SK-N-SH (cell line): ENCODE measurements at regions not wholly inside any gene's neighbourhood (a gene's known extent, or its start where the extent isn't known, plus 50 kb on each side); places are given as distances from the start of the nearest gene placed in this dataset.

Experiments
- CTCF ChIA-PET: fragments of 300-600, 350-600 bp; formaldehyde crosslinking; extraction: SDS; loops from one replicate; lab custom pipeline; 2021; lab: Yijun Ruan, JAX
- POLR2A ChIA-PET: fragments of 350-600 bp; sonication (Branson Sonifier 250); formaldehyde crosslinking; extraction: SDS; loops from one replicate; lab custom pipeline; 2020; ENCODE audit warnings: antibody characterized with exemption, inconsistent platforms; lab: Yijun Ruan, JAX
- DNase-seq: peaks from one replicate; pipeline ENCODE4 v3.0.0; 2012
- H2AFZ ChIP-seq: fragments of 200-600 bp; sonication (generic); 2 replicates; pipeline ENCODE4 v1.8.1; 2016; ENCODE audit warnings: antibody characterized with exemption, mild to moderate bottlenecking, low read depth
- H3F3A ChIP-seq: fragments of 200-600 bp; sonication (generic); replicated peaks from 2 replicates; pipeline ENCODE3; 2016; ENCODE audit warnings: antibody characterized with exemption, mild to moderate bottlenecking; ENCODE audit not compliant: insufficient read depth
- H3K27ac ChIP-seq, 2 experiments: fragments of 200-500 bp in 1 of 2; fragments of 200-600 bp in 1 of 2; sonication (Bioruptor generic) in 1 of 2; sonication (generic), shearing (Covaris generic) in 1 of 2; 2 replicates each; pipeline versions ENCODE4 v1.5.1 to v1.6.1; 2014 to 2016; ENCODE audit warnings: low read depth in 2 of 2, inconsistent platforms in 1 of 2, low read length in 1 of 2, mild to moderate bottlenecking in 1 of 2, mixed read lengths in 1 of 2
- H3K27me3 ChIP-seq: fragments of 200-600 bp; sonication (generic), shearing (Covaris generic); 2 replicates; pipeline ENCODE4 v1.6.1; 2016; ENCODE audit warnings: mixed run types; ENCODE audit not compliant: insufficient read depth
- H3K36me3 ChIP-seq, 2 experiments: fragments of 200-500 bp in 1 of 2; fragments of 200-600 bp in 1 of 2; sonication (Bioruptor generic) in 1 of 2; sonication (generic) in 1 of 2; replicated peaks in 1 of 2; 2 replicates each; pipeline versions ENCODE3 to v1.5.1; 2014 to 2016; ENCODE audit warnings: low read length in 1 of 2, mild to moderate bottlenecking in 1 of 2; ENCODE audit not compliant: insufficient read depth in 2 of 2, control insufficient read depth in 1 of 2
- H3K4me1 ChIP-seq, 2 experiments: fragments of 200-500 bp in 1 of 2; fragments of 200-600 bp in 1 of 2; sonication (Bioruptor generic) in 1 of 2; sonication (generic), shearing (Covaris generic) in 1 of 2; 2 replicates each; pipeline versions ENCODE4 v1.5.1 to v1.6.1; 2014 to 2016; ENCODE audit warnings: low read depth in 1 of 2, low read length in 1 of 2, mixed run types in 1 of 2; ENCODE audit not compliant: insufficient read depth in 2 of 2, control insufficient read depth in 1 of 2
- H3K4me2 ChIP-seq: fragments of 200-600 bp; sonication (generic), shearing (Covaris generic); 2 replicates; pipeline ENCODE4 v1.6.1; 2017; ENCODE audit warnings: mixed run types
- H3K4me3 ChIP-seq, 2 experiments: fragments of 200-500 bp in 1 of 2; fragments of 200-600 bp in 1 of 2; sonication (Bioruptor generic) in 1 of 2; sonication (generic), shearing (Covaris generic) in 1 of 2; 2 replicates each; pipeline versions ENCODE4 v1.5.1 to v1.8.1; 2014 to 2016; ENCODE audit warnings: low read depth in 2 of 2, inconsistent platforms in 1 of 2, low read length in 1 of 2, mild to moderate bottlenecking in 1 of 2, mixed read lengths in 1 of 2, moderate library complexity in 1 of 2
- H3K79me2 ChIP-seq: fragments of 200-600 bp; sonication (generic); 2 replicates; pipeline ENCODE4 v1.8.1; 2017; ENCODE audit warnings: mild to moderate bottlenecking; ENCODE audit not compliant: insufficient read depth
- H3K9ac ChIP-seq: fragments of 200-600 bp; sonication (generic); 2 replicates; pipeline ENCODE4 v1.6.1; 2017; ENCODE audit warnings: mixed run types
- H3K9me2 ChIP-seq: fragments of 200-600 bp; sonication (generic); 2 replicates; pipeline ENCODE4 v1.6.1; 2017; ENCODE audit warnings: mixed run types
- H3K9me3 ChIP-seq: fragments of 200-600 bp; sonication (generic); 2 replicates; pipeline ENCODE4 v1.6.1; 2017; ENCODE audit warnings: mixed run types, mild to moderate bottlenecking, moderate library complexity
- H4K20me1 ChIP-seq: fragments of 200-600 bp; sonication (generic); 2 replicates; pipeline ENCODE4 v1.6.1; 2017; ENCODE audit warnings: mild to moderate bottlenecking, mixed run types; ENCODE audit not compliant: insufficient read depth
- CHD2 ChIP-seq: fragments of 150-350 bp; IDR thresholded peaks from 2 replicates; pipeline ENCODE4 v1.6.1; 2018; ENCODE audit warnings: low read length; ENCODE audit not compliant: partially characterized antibody
- ELF1 ChIP-seq: IDR thresholded peaks from 2 replicates; pipeline ENCODE4 v1.4.0; 2012
- FOXM1 ChIP-seq: IDR thresholded peaks from 2 replicates; pipeline ENCODE4 v1.4.0; 2012; ENCODE audit warnings: low read depth, mild to moderate bottlenecking
- GABPA ChIP-seq: IDR thresholded peaks from 2 replicates; pipeline ENCODE4 v1.4.0; 2012; ENCODE audit warnings: low read depth, mild to moderate bottlenecking
- GATA2 ChIP-seq: sonication (generic); formaldehyde crosslinking; IDR thresholded peaks from 2 replicates; pipeline ENCODE4 v1.5.0; 2020; ENCODE audit warnings: mild to moderate bottlenecking, missing genetic modification reagents
- MEF2A ChIP-seq: IDR thresholded peaks from 2 replicates; pipeline ENCODE4 v1.4.0; 2012; ENCODE audit warnings: low read depth, borderline replicate concordance
- NRF1 ChIP-seq: IDR thresholded peaks from 2 replicates; pipeline ENCODE4 v1.6.1; 2012; ENCODE audit warnings: low read depth, mild to moderate bottlenecking, low read length
- RAD21 ChIP-seq: IDR thresholded peaks from 2 replicates; pipeline ENCODE4 v1.6.1; 2012; ENCODE audit warnings: mild to moderate bottlenecking, low read length
- RCOR1 ChIP-seq: fragments of 150-350 bp; IDR thresholded peaks from 2 replicates; pipeline ENCODE4 v1.6.1; 2017; ENCODE audit warnings: antibody characterized with exemption, low read length
- SMC3 ChIP-seq: IDR thresholded peaks from 2 replicates; pipeline ENCODE4 v1.6.1; 2012; ENCODE audit warnings: low read depth, low read length, improper control_type of control experiment
- TEAD4 ChIP-seq: IDR thresholded peaks from 2 replicates; pipeline ENCODE4 v1.4.0; 2012; ENCODE audit warnings: mild to moderate bottlenecking, borderline replicate concordance; ENCODE audit not compliant: insufficient read depth
- TF ChIP-seq, protein P1 (sequence below): IDR thresholded peaks from 2 replicates; pipeline ENCODE4 v1.4.0; 2012; ENCODE audit warnings: low read depth, borderline replicate concordance
- TF ChIP-seq, protein P2 (sequence below): IDR thresholded peaks from 2 replicates; pipeline ENCODE4; 2012
- TF ChIP-seq, protein P3 (sequence below): IDR thresholded peaks from 2 replicates; pipeline ENCODE4 v1.6.1; 2012; ENCODE audit warnings: mild to moderate bottlenecking, low read depth, low read length, moderate library complexity
- TF ChIP-seq, protein P4 (sequence below): IDR thresholded peaks from 2 replicates; pipeline ENCODE4 v1.4.0; 2012; ENCODE audit warnings: low read depth, borderline replicate concordance
- TF ChIP-seq, protein P5 (sequence below): fragments of 200-600 bp; sonication (generic); IDR thresholded peaks from 2 replicates; pipeline ENCODE4 v1.6.1; 2017; ENCODE audit warnings: antibody characterized with exemption, mild to moderate bottlenecking, moderate library complexity

DNA sequence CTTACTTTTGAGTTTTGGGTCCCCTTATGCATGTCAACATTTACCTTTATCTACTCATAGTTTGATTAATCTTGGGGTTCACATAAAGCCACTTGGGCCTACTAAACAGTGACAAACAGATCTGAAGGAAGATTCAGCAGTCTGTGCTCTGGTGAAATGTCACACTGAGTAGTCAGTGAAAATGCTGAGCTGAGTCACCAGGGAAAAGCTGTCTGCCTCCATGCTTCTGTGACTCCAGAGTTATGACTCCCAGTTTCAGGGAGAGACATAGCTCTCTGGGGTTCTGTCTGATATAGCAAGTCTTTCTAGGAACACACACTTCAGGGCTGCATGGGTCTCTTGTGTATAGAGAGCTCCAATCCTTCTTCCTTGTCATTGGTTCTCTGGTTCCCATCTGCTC lies 406.3 kb upstream of the FAR2 start:
- no peak overlapping the region for H3K4me3 ChIP-seq
- no peaks in the 10 kb centered on the region for H3K9me2 ChIP-seq
- no peaks in the 10 kb centered on the region for H3K79me2 ChIP-seq
- no peaks in the 10 kb centered on the region for H4K20me1 ChIP-seq
- H3K4me1 ChIP-seq: no peaks in the 10 kb centered on the region
- no peaks in the 10 kb centered on the region for H3K9me3 ChIP-seq
- TF ChIP-seq GATA2 (CRISPR knock-in tag) (no peak), RAD21 (no peak), ELF1 (no peak), GABPA (no peak), NRF1 (no peak), SMC3 (no peak), CHD2 (no peak), RCOR1 (no peak), TEAD4 (no peak), MEF2A (no peak), FOXM1 (no peak)
- TF ChIP-seq, protein P1, sequence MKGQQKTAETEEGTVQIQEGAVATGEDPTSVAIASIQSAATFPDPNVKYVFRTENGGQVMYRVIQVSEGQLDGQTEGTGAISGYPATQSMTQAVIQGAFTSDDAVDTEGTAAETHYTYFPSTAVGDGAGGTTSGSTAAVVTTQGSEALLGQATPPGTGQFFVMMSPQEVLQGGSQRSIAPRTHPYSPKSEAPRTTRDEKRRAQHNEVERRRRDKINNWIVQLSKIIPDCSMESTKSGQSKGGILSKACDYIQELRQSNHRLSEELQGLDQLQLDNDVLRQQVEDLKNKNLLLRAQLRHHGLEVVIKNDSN: no peak
- TF ChIP-seq, protein P2, sequence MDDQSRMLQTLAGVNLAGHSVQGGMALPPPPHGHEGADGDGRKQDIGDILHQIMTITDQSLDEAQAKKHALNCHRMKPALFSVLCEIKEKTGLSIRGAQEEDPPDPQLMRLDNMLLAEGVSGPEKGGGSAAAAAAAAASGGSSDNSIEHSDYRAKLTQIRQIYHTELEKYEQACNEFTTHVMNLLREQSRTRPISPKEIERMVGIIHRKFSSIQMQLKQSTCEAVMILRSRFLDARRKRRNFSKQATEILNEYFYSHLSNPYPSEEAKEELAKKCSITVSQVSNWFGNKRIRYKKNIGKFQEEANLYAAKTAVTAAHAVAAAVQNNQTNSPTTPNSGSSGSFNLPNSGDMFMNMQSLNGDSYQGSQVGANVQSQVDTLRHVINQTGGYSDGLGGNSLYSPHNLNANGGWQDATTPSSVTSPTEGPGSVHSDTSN: no peak
- TF ChIP-seq, protein P3, sequence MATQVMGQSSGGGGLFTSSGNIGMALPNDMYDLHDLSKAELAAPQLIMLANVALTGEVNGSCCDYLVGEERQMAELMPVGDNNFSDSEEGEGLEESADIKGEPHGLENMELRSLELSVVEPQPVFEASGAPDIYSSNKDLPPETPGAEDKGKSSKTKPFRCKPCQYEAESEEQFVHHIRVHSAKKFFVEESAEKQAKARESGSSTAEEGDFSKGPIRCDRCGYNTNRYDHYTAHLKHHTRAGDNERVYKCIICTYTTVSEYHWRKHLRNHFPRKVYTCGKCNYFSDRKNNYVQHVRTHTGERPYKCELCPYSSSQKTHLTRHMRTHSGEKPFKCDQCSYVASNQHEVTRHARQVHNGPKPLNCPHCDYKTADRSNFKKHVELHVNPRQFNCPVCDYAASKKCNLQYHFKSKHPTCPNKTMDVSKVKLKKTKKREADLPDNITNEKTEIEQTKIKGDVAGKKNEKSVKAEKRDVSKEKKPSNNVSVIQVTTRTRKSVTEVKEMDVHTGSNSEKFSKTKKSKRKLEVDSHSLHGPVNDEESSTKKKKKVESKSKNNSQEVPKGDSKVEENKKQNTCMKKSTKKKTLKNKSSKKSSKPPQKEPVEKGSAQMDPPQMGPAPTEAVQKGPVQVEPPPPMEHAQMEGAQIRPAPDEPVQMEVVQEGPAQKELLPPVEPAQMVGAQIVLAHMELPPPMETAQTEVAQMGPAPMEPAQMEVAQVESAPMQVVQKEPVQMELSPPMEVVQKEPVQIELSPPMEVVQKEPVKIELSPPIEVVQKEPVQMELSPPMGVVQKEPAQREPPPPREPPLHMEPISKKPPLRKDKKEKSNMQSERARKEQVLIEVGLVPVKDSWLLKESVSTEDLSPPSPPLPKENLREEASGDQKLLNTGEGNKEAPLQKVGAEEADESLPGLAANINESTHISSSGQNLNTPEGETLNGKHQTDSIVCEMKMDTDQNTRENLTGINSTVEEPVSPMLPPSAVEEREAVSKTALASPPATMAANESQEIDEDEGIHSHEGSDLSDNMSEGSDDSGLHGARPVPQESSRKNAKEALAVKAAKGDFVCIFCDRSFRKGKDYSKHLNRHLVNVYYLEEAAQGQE: no peak
- TF ChIP-seq, protein P4, sequence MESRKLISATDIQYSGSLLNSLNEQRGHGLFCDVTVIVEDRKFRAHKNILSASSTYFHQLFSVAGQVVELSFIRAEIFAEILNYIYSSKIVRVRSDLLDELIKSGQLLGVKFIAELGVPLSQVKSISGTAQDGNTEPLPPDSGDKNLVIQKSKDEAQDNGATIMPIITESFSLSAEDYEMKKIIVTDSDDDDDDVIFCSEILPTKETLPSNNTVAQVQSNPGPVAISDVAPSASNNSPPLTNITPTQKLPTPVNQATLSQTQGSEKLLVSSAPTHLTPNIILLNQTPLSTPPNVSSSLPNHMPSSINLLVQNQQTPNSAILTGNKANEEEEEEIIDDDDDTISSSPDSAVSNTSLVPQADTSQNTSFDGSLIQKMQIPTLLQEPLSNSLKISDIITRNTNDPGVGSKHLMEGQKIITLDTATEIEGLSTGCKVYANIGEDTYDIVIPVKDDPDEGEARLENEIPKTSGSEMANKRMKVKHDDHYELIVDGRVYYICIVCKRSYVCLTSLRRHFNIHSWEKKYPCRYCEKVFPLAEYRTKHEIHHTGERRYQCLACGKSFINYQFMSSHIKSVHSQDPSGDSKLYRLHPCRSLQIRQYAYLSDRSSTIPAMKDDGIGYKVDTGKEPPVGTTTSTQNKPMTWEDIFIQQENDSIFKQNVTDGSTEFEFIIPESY: no peak
- TF ChIP-seq, protein P5, sequence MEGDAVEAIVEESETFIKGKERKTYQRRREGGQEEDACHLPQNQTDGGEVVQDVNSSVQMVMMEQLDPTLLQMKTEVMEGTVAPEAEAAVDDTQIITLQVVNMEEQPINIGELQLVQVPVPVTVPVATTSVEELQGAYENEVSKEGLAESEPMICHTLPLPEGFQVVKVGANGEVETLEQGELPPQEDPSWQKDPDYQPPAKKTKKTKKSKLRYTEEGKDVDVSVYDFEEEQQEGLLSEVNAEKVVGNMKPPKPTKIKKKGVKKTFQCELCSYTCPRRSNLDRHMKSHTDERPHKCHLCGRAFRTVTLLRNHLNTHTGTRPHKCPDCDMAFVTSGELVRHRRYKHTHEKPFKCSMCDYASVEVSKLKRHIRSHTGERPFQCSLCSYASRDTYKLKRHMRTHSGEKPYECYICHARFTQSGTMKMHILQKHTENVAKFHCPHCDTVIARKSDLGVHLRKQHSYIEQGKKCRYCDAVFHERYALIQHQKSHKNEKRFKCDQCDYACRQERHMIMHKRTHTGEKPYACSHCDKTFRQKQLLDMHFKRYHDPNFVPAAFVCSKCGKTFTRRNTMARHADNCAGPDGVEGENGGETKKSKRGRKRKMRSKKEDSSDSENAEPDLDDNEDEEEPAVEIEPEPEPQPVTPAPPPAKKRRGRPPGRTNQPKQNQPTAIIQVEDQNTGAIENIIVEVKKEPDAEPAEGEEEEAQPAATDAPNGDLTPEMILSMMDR: no peak
- no peaks in the 10 kb centered on the region for H3K27me3 ChIP-seq
- no peaks in the 10 kb centered on the region for H3K36me3 ChIP-seq
- ChIA-PET POLR2A (no interaction called here), CTCF (no interaction called here)
- peak overlapping the region; percentile 10; the same call in 1 of the 2 replicates for H2AFZ ChIP-seq
- no peak overlapping the region for H3K27ac ChIP-seq
- DNase-seq: no peak
- no peak overlapping the region for H3K4me2 ChIP-seq
- H3F3A ChIP-seq: no peaks in the 10 kb centered on the region
- H3K9ac ChIP-seq: no peak overlapping the region
